GM18511 (cell line): ENCODE measurements at regions not wholly inside any gene's neighbourhood (a gene's known extent, or its start where the extent isn't known, plus 50 kb on each side); places are given as distances from the start of the nearest gene placed in this dataset.

Experiments used
- ATAC-seq: cut with Tn5 transposase; IDR thresholded peaks from one replicate; pipeline ENCODE4 v1.9.1; 2021; ENCODE audit warnings: mild to moderate bottlenecking, moderate library complexity; ENCODE audit not compliant: unreplicated experiment

GRCh38 chr13:61470786-61471185, 55.1 kb upstream of the PCDH20 start:
- ATAC-seq, result no peak

GRCh38 chr13:61466280-61466679, 50.6 kb upstream of the PCDH20 start:
- ATAC-seq, result no peak
